Psoas muscle (tissue), 7 donors: ENCODE measurements at regions not wholly inside any gene's neighbourhood (a gene's known extent, or its start where the extent isn't known, plus 50 kb on each side); places are given as distances from the start of the nearest gene placed in this dataset.

ENCODE experiments used
- ATAC-seq, 4 donors: fragments of 200-7000 bp; cut with Tn5 transposase; one replicate each; pipeline ENCODE4 v1.9.1; 2020; ENCODE audit warnings: moderate library complexity in 3 of 4, mild to moderate bottlenecking in 2 of 4
- DNase-seq, 2 donors: peaks; one replicate each; pipeline ENCODE4 v3.0.0-alpha.2; 2020
- H3K27ac ChIP-seq: fragments of 200-600 bp; one replicate; pipeline ENCODE4 v1.8.0; 2022
- H3K27me3 ChIP-seq, 3 donors: fragments of 200-600 bp in 1 of 3; one replicate each; pipeline versions ENCODE4 v1.6.1 to v1.8.0; 2013 to 2022; ENCODE audit warnings: low read length in 2 of 3, mild to moderate bottlenecking in 2 of 3, moderate library complexity in 1 of 3; ENCODE audit not compliant: insufficient read depth in 3 of 3
- H3K36me3 ChIP-seq, 2 donors: fragments of 200-600 bp in 1 of 2; one replicate each; pipeline versions ENCODE4 v1.6.1 to v1.8.0; 2013 to 2022; ENCODE audit warnings: low read depth in 1 of 2, mild to moderate bottlenecking in 1 of 2, moderate library complexity in 1 of 2; ENCODE audit not compliant: insufficient read depth in 1 of 2
- H3K4me1 ChIP-seq: fragments of 200-600 bp; one replicate; pipeline ENCODE4 v1.8.0; 2022
- H3K4me3 ChIP-seq: fragments of 200-600 bp; one replicate; pipeline ENCODE4 v1.8.0; 2022; ENCODE audit warnings: mild to moderate bottlenecking
- H3K9me3 ChIP-seq: fragments of 200-600 bp; one replicate; pipeline ENCODE4 v1.8.0; 2022
- WGBS, 3 donors: extraction: QIAGEN DNeasy Blood & Tissue Kit; methylation state at CpG; one replicate each; pipeline versions ENCODE4 v1.1.6 to v1.1.7; 2013; 5-methylcytosine and 5-hydroxymethylcytosine counted together
- intact Hi-C, 2 donors: fragments of 100-400 bp; cut with DNase I; formaldehyde crosslinking; loops; one replicate each; pipeline versions ENCODE4 v1.11.0 to v1.14.2; 2022
- TF ChIP-seq, protein P1 (sequence below): fragments of 200-600 bp; IDR thresholded peaks from one replicate; pipeline ENCODE4 v1.8.0; 2022; ENCODE audit warnings: antibody characterized with exemption
- donor health status: healthy with polysubstance abuse.
- donor health status: DM: no; HTN: no; CAD: no; lungs with moderate emphysema.
- donor health status: Bipolar disorder and iron deficiency.
- donor health status: healthy.
- donor health status: DM: yes; HTN: yes; CAD: no.
- donor health status: DM: no; HTN: no; CAD: no.
- donor health status: DM: yes; HTN: yes; CAD: no.

GRCh38 chr15:95503640-95504225 is 826.8 kb upstream of the NR2F2 start:
- Histone ChIP-seq H3K27me3 (no peaks in the 10 kb centered on the region), H3K36me3 (no peaks in the 10 kb centered on the region), H3K4me3 (no peak overlapping the region), H3K9me3 (no peaks in the 10 kb centered on the region), H3K4me1 (no peaks in the 10 kb centered on the region), H3K27ac (no peak overlapping the region)
- no peak for DNase-seq
- WGBS, 3 donors = 94 to 99% (median 95%) methylated on average over 3 of the region's 3 CpGs
- intact Hi-C loops = no loop called here
- ATAC-seq = no peak
- TF ChIP-seq, protein P1, sequence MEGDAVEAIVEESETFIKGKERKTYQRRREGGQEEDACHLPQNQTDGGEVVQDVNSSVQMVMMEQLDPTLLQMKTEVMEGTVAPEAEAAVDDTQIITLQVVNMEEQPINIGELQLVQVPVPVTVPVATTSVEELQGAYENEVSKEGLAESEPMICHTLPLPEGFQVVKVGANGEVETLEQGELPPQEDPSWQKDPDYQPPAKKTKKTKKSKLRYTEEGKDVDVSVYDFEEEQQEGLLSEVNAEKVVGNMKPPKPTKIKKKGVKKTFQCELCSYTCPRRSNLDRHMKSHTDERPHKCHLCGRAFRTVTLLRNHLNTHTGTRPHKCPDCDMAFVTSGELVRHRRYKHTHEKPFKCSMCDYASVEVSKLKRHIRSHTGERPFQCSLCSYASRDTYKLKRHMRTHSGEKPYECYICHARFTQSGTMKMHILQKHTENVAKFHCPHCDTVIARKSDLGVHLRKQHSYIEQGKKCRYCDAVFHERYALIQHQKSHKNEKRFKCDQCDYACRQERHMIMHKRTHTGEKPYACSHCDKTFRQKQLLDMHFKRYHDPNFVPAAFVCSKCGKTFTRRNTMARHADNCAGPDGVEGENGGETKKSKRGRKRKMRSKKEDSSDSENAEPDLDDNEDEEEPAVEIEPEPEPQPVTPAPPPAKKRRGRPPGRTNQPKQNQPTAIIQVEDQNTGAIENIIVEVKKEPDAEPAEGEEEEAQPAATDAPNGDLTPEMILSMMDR = no peak

DNA sequence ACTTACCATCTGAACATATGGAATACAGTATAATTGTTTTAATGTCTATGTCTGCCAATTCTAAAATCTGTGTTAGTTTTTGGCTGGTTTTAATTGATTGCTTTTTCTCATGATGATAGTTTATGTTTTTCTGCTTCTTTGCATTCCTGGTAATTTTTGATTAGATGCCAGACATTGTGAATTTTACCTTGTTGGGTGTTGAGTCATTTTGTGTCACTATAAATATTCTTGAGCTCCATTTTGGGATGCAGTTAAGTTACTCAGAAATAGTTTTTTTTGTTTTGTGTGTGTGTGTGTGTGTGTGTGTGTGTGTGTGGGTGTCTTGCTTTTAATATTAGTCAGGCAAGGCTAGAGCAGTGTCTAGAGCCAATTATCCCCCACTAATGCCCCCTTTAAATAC is 818.8 kb upstream of the NR2F2 start:
- H3K4me1 ChIP-seq = no peaks in the 10 kb centered on the region
- no peaks in the 10 kb centered on the region for H3K36me3 ChIP-seq
- no peak overlapping the region for H3K4me3 ChIP-seq
- no peak for ATAC-seq
- H3K9me3 ChIP-seq = no peaks in the 10 kb centered on the region
- no peak for DNase-seq
- H3K27ac ChIP-seq = no peak overlapping the region
- intact Hi-C loops = no loop called here
- no peaks in the 10 kb centered on the region for H3K27me3 ChIP-seq
- TF ChIP-seq, protein P1 = no peak

DNA sequence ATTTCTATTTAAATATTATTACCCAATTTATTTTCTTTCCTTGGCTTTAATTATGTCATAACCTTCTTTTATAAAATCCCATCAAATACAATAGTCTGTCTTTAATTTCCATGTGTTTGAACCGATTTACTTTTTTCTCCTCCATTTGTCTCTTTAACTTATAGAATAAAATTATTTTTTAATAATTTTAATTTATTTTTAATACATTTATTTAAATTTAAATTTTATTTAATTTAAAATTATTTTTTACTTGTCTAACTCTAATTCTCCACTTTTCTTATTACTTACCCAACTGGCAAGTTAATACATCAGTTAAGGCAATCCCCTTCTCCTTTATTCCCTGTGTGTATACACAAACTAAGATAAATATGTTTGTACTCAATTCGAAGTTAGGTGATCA is 817.6 kb upstream of the NR2F2 start:
- Histone ChIP-seq H3K36me3 (no peaks in the 10 kb centered on the region), H3K27ac (no peak overlapping the region), H3K4me3 (no peak overlapping the region), H3K27me3 (no peaks in the 10 kb centered on the region), H3K9me3 (no peaks in the 10 kb centered on the region), H3K4me1 (no peaks in the 10 kb centered on the region)
- 90 to 93% (median 91%) methylated on average over 2 of the region's 2 CpGs for WGBS, 3 donors
- DNase-seq (no peak), ATAC-seq (no peak)
- TF ChIP-seq, protein P1 = no peak
- intact Hi-C loops = no loop called here

DNA sequence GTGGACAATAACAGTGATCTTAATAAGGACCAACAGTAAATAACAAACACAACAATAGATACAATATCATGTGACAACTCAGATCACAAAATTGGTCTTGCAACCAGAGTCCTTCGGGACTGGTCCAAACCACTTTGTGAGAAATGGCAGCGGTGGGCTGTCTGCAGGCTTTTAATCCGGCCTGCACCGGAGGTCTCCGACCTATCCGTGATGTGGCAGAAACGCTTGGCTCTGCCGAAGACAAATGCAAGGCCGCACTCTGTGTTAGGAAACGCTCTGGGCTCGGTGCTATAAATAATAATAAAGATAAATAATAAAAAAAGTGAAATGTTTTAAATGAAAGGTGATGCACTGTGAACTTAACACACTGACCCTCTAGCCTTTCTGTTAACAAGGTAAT is 810.6 kb upstream of the NR2F2 start:
- no peak for ATAC-seq
- no peaks in the 10 kb centered on the region for H3K4me1 ChIP-seq
- H3K27ac ChIP-seq = no peak overlapping the region
- WGBS, 3 donors = 94 to 95% (median 95%) methylated on average over 11 of the region's 11 CpGs
- intact Hi-C loops = no loop called here
- TF ChIP-seq, protein P1 = no peak
- no peaks in the 10 kb centered on the region for H3K9me3 ChIP-seq
- DNase-seq = no peak
- H3K4me3 ChIP-seq = no peak overlapping the region
- no peaks in the 10 kb centered on the region for H3K36me3 ChIP-seq
- H3K27me3 ChIP-seq = no peaks in the 10 kb centered on the region

GRCh38 chr15:95520511-95520910 is 810.0 kb upstream of the NR2F2 start:
- TF ChIP-seq, protein P1 = no peak
- Histone ChIP-seq H3K9me3 (no peaks in the 10 kb centered on the region), H3K4me1 (no peaks in the 10 kb centered on the region), H3K27ac (no peak overlapping the region), H3K36me3 (no peaks in the 10 kb centered on the region), H3K27me3 (no peaks in the 10 kb centered on the region), H3K4me3 (no peak overlapping the region)
- intact Hi-C loops = no loop called here
- WGBS, 3 donors = 47 to 53% (median 51%) methylated on average over 2 of the region's 2 CpGs
- ATAC-seq (no peak), DNase-seq (no peak)
